ENCODE measurements at regions not wholly inside any gene's neighbourhood (a gene's known extent, or its start where the extent isn't known, plus 50 kb on each side); places are given as distances from the start of the nearest gene placed in this dataset.

- Histone ChIP-seq H3K27me3 (no peaks in the 10 kb centered on the region), H3K27ac (no peak overlapping the region), H3K9me3 (no peaks in the 10 kb centered on the region), H3K4me1 (peaks cover 7 to 15% (median 11%) of the 10 kb centered on the region in 4 donors), H3K4me3 (no peak overlapping the region), H3K36me3 (no peaks in the 10 kb centered on the region)
- ATAC-seq (ENCODE audit: low FRiP score in 2 of 2) (no peak), DNase-seq (no peak)
- TF ChIP-seq POLR2AphosphoS5 (IDR thresholded peaks at IDR 0.05) = no peak
- TF ChIP-seq POLR2A (IDR thresholded peaks at IDR 0.05) = no peak
- no peak for TF ChIP-seq CTCF (IDR thresholded peaks at IDR 0.05)
- no peak for TF ChIP-seq EP300 (IDR thresholded peaks at IDR 0.05)
- 78 to 90% methylated on average over 2 of the region's 2 CpGs for WGBS, 2 donors
These were observed 523.1 kb downstream of the CD83 start for GRCh38 chr6:14640631-14641030.

- no peaks in the 10 kb centered on the region for H3K27me3 ChIP-seq
- H3K9me3 ChIP-seq = no peaks in the 10 kb centered on the region
- 84 to 92% methylated on average over 18 of the region's 18 CpGs for WGBS, 2 donors
- no peaks in the 10 kb centered on the region for H3K36me3 ChIP-seq
- ATAC-seq (ENCODE audit: low FRiP score in 2 of 2) (no peak), DNase-seq (no peak)
- TF ChIP-seq EP300 (IDR thresholded peaks at IDR 0.05) (no peak), CTCF (IDR thresholded peaks at IDR 0.05) (no peak), POLR2AphosphoS5 (IDR thresholded peaks at IDR 0.05) (no peak), POLR2A (IDR thresholded peaks at IDR 0.05) (no peak)
- no peak overlapping the region for H3K27ac ChIP-seq
- H3K4me1 ChIP-seq = peaks cover 7 to 15% (median 11%) of the 10 kb centered on the region in 4 donors
- no peak overlapping the region for H3K4me3 ChIP-seq
These were observed 524.0 kb downstream of the CD83 start for GRCh38 chr6:14641423-14642135.

GRCh38 chr6:14642136-14642505, 524.5 kb downstream of the CD83 start:
- WGBS, 2 donors = 95 to 96% methylated on average over 8 of the region's 8 CpGs
- Histone ChIP-seq H3K4me3 (no peak overlapping the region), H3K27me3 (no peaks in the 10 kb centered on the region), H3K4me1 (peaks cover 7 to 15% (median 11%) of the 10 kb centered on the region in 4 donors), H3K27ac (no peak overlapping the region), H3K36me3 (no peaks in the 10 kb centered on the region), H3K9me3 (no peaks in the 10 kb centered on the region)
- ATAC-seq (ENCODE audit: low FRiP score in 2 of 2) (no peak), DNase-seq (no peak)
- TF ChIP-seq CTCF (IDR thresholded peaks at IDR 0.05) (no peak), POLR2AphosphoS5 (IDR thresholded peaks at IDR 0.05) (no peak), EP300 (IDR thresholded peaks at IDR 0.05) (no peak), POLR2A (IDR thresholded peaks at IDR 0.05) (no peak)

- DNase-seq = no peak
- no peak for TF ChIP-seq EP300 (IDR thresholded peaks at IDR 0.05)
- ATAC-seq (ENCODE audit: low FRiP score in 2 of 2) = no peak
- no peaks in the 10 kb centered on the region for H3K27me3 ChIP-seq
- no peaks in the 10 kb centered on the region for H3K36me3 ChIP-seq
- peaks cover 7 to 15% (median 11%) of the 10 kb centered on the region in 4 donors for H3K4me1 ChIP-seq
- WGBS, 2 donors = 87 to 88% methylated on average over 2 of the region's 2 CpGs
- no peak overlapping the region for H3K27ac ChIP-seq
- H3K9me3 ChIP-seq = no peaks in the 10 kb centered on the region
- H3K4me3 ChIP-seq = no peak overlapping the region
These were observed 525.3 kb downstream of the CD83 start for GRCh38 chr6:14642842-14643241.

GRCh38 chr6:14644381-14644780, 526.8 kb downstream of the CD83 start:
- no peak overlapping the region for H3K27ac ChIP-seq
- no peak for TF ChIP-seq CTCF (IDR thresholded peaks at IDR 0.05)
- no peak for TF ChIP-seq POLR2AphosphoS5 (IDR thresholded peaks at IDR 0.05)
- no peak for TF ChIP-seq EP300 (IDR thresholded peaks at IDR 0.05)
- TF ChIP-seq POLR2A (IDR thresholded peaks at IDR 0.05) = no peak
- H3K36me3 ChIP-seq = no peaks in the 10 kb centered on the region
- no peak overlapping the region for H3K4me3 ChIP-seq
- H3K9me3 ChIP-seq = no peaks in the 10 kb centered on the region
- peaks cover 2 to 5% (median 3%) of the 10 kb centered on the region in 4 donors for H3K4me1 ChIP-seq
- no peaks in the 10 kb centered on the region for H3K27me3 ChIP-seq
- DNase-seq = no peak
- ATAC-seq (ENCODE audit: low FRiP score in 2 of 2) = no peak

Data from upper lobe of left lung (tissue), 6 donors.